Kidney epithelial cell (primary cell): ENCODE measurements at regions not wholly inside any gene's neighbourhood (a gene's known extent, or its start where the extent isn't known, plus 50 kb on each side); places are given as distances from the start of the nearest gene placed in this dataset.

Experiments
- DNase-seq: peaks from one replicate; pipeline ENCODE4 v3.0.0-alpha.2; 2010; ENCODE audit warnings: low read depth
- H3K27me3 ChIP-seq: 2 replicates; pipeline ENCODE4 v1.6.0; 2011; ENCODE audit warnings: low read length; ENCODE audit not compliant: control insufficient read depth, insufficient read depth
- H3K36me3 ChIP-seq: 2 replicates; pipeline ENCODE4 v1.5.1; 2011; ENCODE audit warnings: low read length; ENCODE audit not compliant: control insufficient read depth, insufficient read depth
- H3K4me3 ChIP-seq: 2 replicates; pipeline ENCODE4 v1.5.1; 2011; ENCODE audit warnings: low read depth, mild to moderate bottlenecking, control low read depth, low read length
- CTCF ChIP-seq: IDR thresholded peaks from 2 replicates; pipeline ENCODE4 v1.5.1; 2011; ENCODE audit warnings: mild to moderate bottlenecking, moderate library complexity, low read length, control low read depth, inconsistent platforms; ENCODE audit not compliant: insufficient read depth, poor library complexity, severe bottlenecking

- H3K27me3 ChIP-seq = no peaks in the 10 kb centered on the region
- no peaks in the 10 kb centered on the region for H3K36me3 ChIP-seq
- no peak for TF ChIP-seq CTCF
- DNase-seq = no peak
- H3K4me3 ChIP-seq = no peak overlapping the region
Measured at GRCh38 chr14:61621444-61621843, 73.9 kb upstream of the HIF1A start.

- no peaks in the 10 kb centered on the region for H3K27me3 ChIP-seq
- TF ChIP-seq CTCF = no peak
- no peak for DNase-seq
- H3K36me3 ChIP-seq = no peaks in the 10 kb centered on the region
- H3K4me3 ChIP-seq = no peak overlapping the region
Measured at GRCh38 chr14:61622051-61622450, 73.3 kb upstream of the HIF1A start.

- no peaks in the 10 kb centered on the region for H3K36me3 ChIP-seq
- no peak overlapping the region for H3K4me3 ChIP-seq
- H3K27me3 ChIP-seq = no peaks in the 10 kb centered on the region
- DNase-seq = no peak
- TF ChIP-seq CTCF = no peak
Measured at GRCh38 chr14:61623927-61624326, 71.4 kb upstream of the HIF1A start.

GRCh38 chr14:61625165-61625564 is 70.1 kb upstream of the HIF1A start:
- DNase-seq = no peak
- Histone ChIP-seq H3K27me3 (no peaks in the 10 kb centered on the region), H3K36me3 (no peaks in the 10 kb centered on the region), H3K4me3 (no peak overlapping the region)
- TF ChIP-seq CTCF = no peak

GRCh38 chr14:61627612-61628011 is 67.7 kb upstream of the HIF1A start:
- Histone ChIP-seq H3K36me3 (no peaks in the 10 kb centered on the region), H3K4me3 (no peak overlapping the region), H3K27me3 (no peaks in the 10 kb centered on the region)
- TF ChIP-seq CTCF = no peak
- DNase-seq = no peak

GRCh38 chr14:61628016-61628725 is 67.1 kb upstream of the HIF1A start:
- Histone ChIP-seq H3K36me3 (no peaks in the 10 kb centered on the region), H3K27me3 (no peaks in the 10 kb centered on the region), H3K4me3 (no peak overlapping the region)
- no peak for TF ChIP-seq CTCF
- no peak for DNase-seq
